HepG2 (cell line): ENCODE measurements at regions not wholly inside any gene's neighbourhood (a gene's known extent, or its start where the extent isn't known, plus 50 kb on each side); places are given as distances from the start of the nearest gene placed in this dataset.
A peak's percentile ranks its signal among the peaks of the same experiment; 100 is the strongest.

Source experiments
- CTCF ChIP-seq: sonication (generic); formaldehyde crosslinking; IDR thresholded peaks from 2 replicates; pipeline ENCODE4 v1.5.0; 2020; ENCODE audit warnings: mild to moderate bottlenecking, missing genetic modification reagents, moderate library complexity
- HIVEP1 ChIP-seq: sonication (generic); formaldehyde crosslinking; IDR thresholded peaks from 2 replicates; pipeline ENCODE4 v1.4.0; 2020; ENCODE audit warnings: mild to moderate bottlenecking, missing genetic modification reagents
- HNF1A ChIP-seq, 2 experiments: sonication (generic) in 1 of 2; formaldehyde crosslinking in 1 of 2; IDR thresholded peaks; 2 replicates each; pipeline versions ENCODE4 v1.4.0 to v1.6.1; 2016 to 2020; ENCODE audit warnings: borderline replicate concordance in 1 of 2, low read depth in 1 of 2, mild to moderate bottlenecking in 1 of 2, missing genetic modification reagents in 1 of 2
- IKZF5 ChIP-seq: IDR thresholded peaks from 2 replicates; pipeline ENCODE4 v1.6.1; 2018; ENCODE audit warnings: missing genetic modification reagents, mild to moderate bottlenecking, missing compliant biosample characterization
- LCORL ChIP-seq, 2 experiments: fragments of 450-650 bp in 1 of 2; sonication (generic) in 1 of 2; formaldehyde crosslinking in 1 of 2; IDR thresholded peaks; 2 replicates each; pipeline versions ENCODE4 v1.5.0 to v1.6.1; 2017 to 2020; ENCODE audit warnings: antibody characterized with exemption in 1 of 2, missing genetic modification reagents in 1 of 2
- MAFF ChIP-seq: IDR thresholded peaks from 2 replicates; pipeline ENCODE4 v1.6.1; 2011; ENCODE audit warnings: low read depth, low read length, improper control_type of control experiment
- MYC ChIP-seq: sonication (generic); formaldehyde crosslinking; IDR thresholded peaks from 2 replicates; pipeline ENCODE4 v1.9.0; 2021; ENCODE audit warnings: missing genetic modification reagents, borderline replicate concordance
- PATZ1 ChIP-seq: sonication (generic); formaldehyde crosslinking; IDR thresholded peaks from 2 replicates; pipeline ENCODE4 v1.4.0; 2020; ENCODE audit warnings: missing genetic modification reagents
- SMAD9 ChIP-seq: sonication (generic); formaldehyde crosslinking; IDR thresholded peaks from 2 replicates; pipeline ENCODE4 v1.5.1; 2020; ENCODE audit warnings: mild to moderate bottlenecking, missing genetic modification reagents
- SNAI1 ChIP-seq: sonication (generic); formaldehyde crosslinking; IDR thresholded peaks from 2 replicates; pipeline ENCODE4 v1.5.0; 2020; ENCODE audit warnings: mild to moderate bottlenecking, missing genetic modification reagents, borderline replicate concordance
- TFAP4 ChIP-seq: sonication (generic); IDR thresholded peaks from 2 replicates; pipeline ENCODE4 v1.6.1; 2016; ENCODE audit warnings: low read depth, borderline replicate concordance
- ZNF30 ChIP-seq: sonication (generic); formaldehyde crosslinking; IDR thresholded peaks from 2 replicates; pipeline ENCODE4 v1.5.0; 2020; ENCODE audit warnings: mild to moderate bottlenecking, missing genetic modification reagents
- ZNF616 ChIP-seq: sonication (generic); formaldehyde crosslinking; IDR thresholded peaks from 2 replicates; pipeline ENCODE4 v1.5.0; 2020; ENCODE audit warnings: low read depth, mild to moderate bottlenecking, missing genetic modification reagents
- ZSCAN5A ChIP-seq: sonication (generic); formaldehyde crosslinking; IDR thresholded peaks from 2 replicates; pipeline ENCODE4 v1.8.0; 2022; ENCODE audit warnings: mild to moderate bottlenecking, missing genetic modification reagents, borderline replicate concordance

GRCh38 chr6:53432318-53433161, 83.8 kb upstream of the ELOVL5 start (continued):
- TF ChIP-seq TFAP4 = peak; percentile 98
- TF ChIP-seq ZSCAN5A (CRISPR knock-in tag) = no peak
- TF ChIP-seq HIVEP1 (CRISPR knock-in tag) = no peak
- TF ChIP-seq ZNF30 = no peak
- TF ChIP-seq CTCF = no peak
- TF ChIP-seq PATZ1 (CRISPR knock-in tag) = no peak
- no peak for TF ChIP-seq SNAI1 (CRISPR knock-in tag)
- no peak for TF ChIP-seq IKZF5 (CRISPR knock-in tag)
- peak; percentile 52; the same call in 1 of the 2 replicates for TF ChIP-seq MAFF
- TF ChIP-seq HNF1A (IDR thresholded peaks at IDR 0.05; ENCODE audit: low read depth) = 0 out of 2 replicates have a peak, but pooled peaks have one; percentile 35
- TF ChIP-seq HNF1A (CRISPR knock-in tag; IDR thresholded peaks at IDR 0.05; ENCODE audit: borderline replicate concordance) = no peak
- TF ChIP-seq LCORL (IDR thresholded peaks at IDR 0.05) = 0 out of 2 replicates have a peak, but pooled peaks have one; percentile 14
- TF ChIP-seq LCORL (CRISPR knock-in tag; IDR thresholded peaks at IDR 0.05) = peak; percentile 20; the same call in 1 of the 2 replicates
- TF ChIP-seq MYC (CRISPR knock-in tag) = no peak
- TF ChIP-seq ZNF616 (CRISPR knock-in tag) = no peak
- TF ChIP-seq SMAD9 (CRISPR knock-in tag) = no peak
